ENCODE measurements at regions not wholly inside any gene's neighbourhood (a gene's known extent, or its start where the extent isn't known, plus 50 kb on each side); places are given as distances from the start of the nearest gene placed in this dataset.

- TF ChIP-seq CTCF (IDR thresholded peaks at IDR 0.05; ENCODE audit: low read length) (no peak), EZH2 (IDR thresholded peaks at IDR 0.05; ENCODE audit: borderline replicate concordance, low read length) (no peak)
These were observed 329.6 kb upstream of the CLNK start for GRCh38 chr4:11014199-11014598.

GRCh38 chr4:11013094-11013664, 328.6 kb upstream of the CLNK start:
- Histone ChIP-seq H3K79me2 (ENCODE audit: insufficient read depth, low read length) (no peaks in the 10 kb centered on the region), H3F3A (ENCODE audit: insufficient read depth, low read length) (no peaks in the 10 kb centered on the region), H3K4me3 (ENCODE audit: low read depth, low read length, poor library complexity, severe bottlenecking) (no peak overlapping the region), H3K9me2 (ENCODE audit: low read depth, low read length) (no peaks in the 10 kb centered on the region), H3K27me3 (ENCODE audit: insufficient read depth, low read length) (no peaks in the 10 kb centered on the region), H3K9me3 (ENCODE audit: low read length) (no peaks in the 10 kb centered on the region), H3K27ac (ENCODE audit: low read depth, low read length, poor library complexity, severe bottlenecking) (no peak overlapping the region), H3K4me1 (ENCODE audit: insufficient read depth, low read length, severe bottlenecking) (no peaks in the 10 kb centered on the region), H4K20me1 (ENCODE audit: insufficient read depth, low read length) (no peaks in the 10 kb centered on the region), H3K4me2 (ENCODE audit: low read length) (no peak overlapping the region), H3K9ac (ENCODE audit: low read length) (no peak overlapping the region), H2AFZ (ENCODE audit: low read length) (no peak overlapping the region), H3K36me3 (ENCODE audit: insufficient read depth, low read length) (no peaks in the 10 kb centered on the region)
- TF ChIP-seq EZH2 (IDR thresholded peaks at IDR 0.05; ENCODE audit: borderline replicate concordance, low read length) (no peak), CTCF (IDR thresholded peaks at IDR 0.05; ENCODE audit: low read length) (no peak)

More at GRCh38 chr4:11014199-11014598, 329.6 kb upstream of the CLNK start:
- Histone ChIP-seq H3K27ac (ENCODE audit: low read depth, low read length, poor library complexity, severe bottlenecking) (no peak overlapping the region), H3K9me2 (ENCODE audit: low read depth, low read length) (no peaks in the 10 kb centered on the region), H3K9ac (ENCODE audit: low read length) (no peak overlapping the region), H2AFZ (ENCODE audit: low read length) (no peak overlapping the region), H3K9me3 (ENCODE audit: low read length) (no peaks in the 10 kb centered on the region), H3K36me3 (ENCODE audit: insufficient read depth, low read length) (no peaks in the 10 kb centered on the region), H3K79me2 (ENCODE audit: insufficient read depth, low read length) (no peaks in the 10 kb centered on the region), H3K4me3 (ENCODE audit: low read depth, low read length, poor library complexity, severe bottlenecking) (no peak overlapping the region), H3F3A (ENCODE audit: insufficient read depth, low read length) (no peaks in the 10 kb centered on the region), H3K4me2 (ENCODE audit: low read length) (no peak overlapping the region), H3K27me3 (ENCODE audit: insufficient read depth, low read length) (no peaks in the 10 kb centered on the region), H4K20me1 (ENCODE audit: insufficient read depth, low read length) (no peaks in the 10 kb centered on the region), H3K4me1 (ENCODE audit: insufficient read depth, low read length, severe bottlenecking) (no peaks in the 10 kb centered on the region)

GRCh38 chr4:11011249-11011648, 326.7 kb upstream of the CLNK start:
- H3K4me3 ChIP-seq (ENCODE audit: low read depth, low read length, poor library complexity, severe bottlenecking), result no peak overlapping the region
- no peaks in the 10 kb centered on the region for H3K9me2 ChIP-seq (ENCODE audit: low read depth, low read length)
- H3K4me1 ChIP-seq (ENCODE audit: insufficient read depth, low read length, severe bottlenecking), result no peaks in the 10 kb centered on the region
- H3K4me2 ChIP-seq (ENCODE audit: low read length), result no peak overlapping the region
- H3F3A ChIP-seq (ENCODE audit: insufficient read depth, low read length), result no peaks in the 10 kb centered on the region
- H3K9me3 ChIP-seq (ENCODE audit: low read length), result no peaks in the 10 kb centered on the region
- no peaks in the 10 kb centered on the region for H3K36me3 ChIP-seq (ENCODE audit: insufficient read depth, low read length)
- H2AFZ ChIP-seq (ENCODE audit: low read length), result no peak overlapping the region
- no peaks in the 10 kb centered on the region for H3K79me2 ChIP-seq (ENCODE audit: insufficient read depth, low read length)
- TF ChIP-seq CTCF (IDR thresholded peaks at IDR 0.05; ENCODE audit: low read length) (no peak), EZH2 (IDR thresholded peaks at IDR 0.05; ENCODE audit: borderline replicate concordance, low read length) (no peak)
- H4K20me1 ChIP-seq (ENCODE audit: insufficient read depth, low read length), result no peaks in the 10 kb centered on the region
- no peaks in the 10 kb centered on the region for H3K27me3 ChIP-seq (ENCODE audit: insufficient read depth, low read length)
- H3K9ac ChIP-seq (ENCODE audit: low read length), result no peak overlapping the region
- H3K27ac ChIP-seq (ENCODE audit: low read depth, low read length, poor library complexity, severe bottlenecking), result no peak overlapping the region

Measured in OCI-LY1 (cell line).